GM19240 (cell line): ENCODE measurements at regions not wholly inside any gene's neighbourhood (a gene's known extent, or its start where the extent isn't known, plus 50 kb on each side); places are given as distances from the start of the nearest gene placed in this dataset.

Source experiments
- DNase-seq: peaks from one replicate; pipeline ENCODE4 v3.0.0; 2011; ENCODE audit warnings: low spot score; ENCODE audit not compliant: insufficient read length

DNA sequence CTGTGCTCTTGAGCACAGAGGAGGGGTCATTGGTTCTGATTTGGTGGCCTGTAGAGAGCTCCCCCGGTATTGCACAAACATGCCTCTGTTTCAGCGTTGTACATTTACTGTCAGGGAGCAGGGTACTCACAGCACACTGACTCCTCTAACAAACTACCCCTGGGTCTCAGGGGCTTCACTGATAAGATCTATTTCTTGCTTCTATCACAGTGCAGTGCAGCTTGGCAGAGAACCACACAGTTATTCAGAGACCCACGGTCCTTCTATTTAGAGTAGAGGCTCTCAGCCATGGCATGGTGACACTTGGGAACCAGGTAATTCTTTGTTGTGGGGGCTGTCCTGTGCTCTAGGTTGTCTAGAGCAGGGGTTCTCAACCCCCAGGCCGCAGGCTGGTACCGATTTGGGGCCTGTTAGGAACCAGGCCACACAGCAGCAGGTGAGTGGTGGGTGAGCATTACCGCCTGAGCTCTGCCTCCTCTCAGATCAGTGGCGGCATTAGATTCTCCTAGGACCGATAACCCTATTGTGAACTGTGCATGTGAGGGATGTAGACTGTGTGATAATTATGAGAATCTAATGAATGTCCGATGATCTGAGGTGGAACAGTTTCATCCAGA, 133.4 kb upstream of the MYCN start:
- no peak for DNase-seq

GRCh38 chr2:15807418-15808203, 132.7 kb upstream of the MYCN start:
- DNase-seq: no peak

- no peak for DNase-seq
Observed at GRCh38 chr2:15808204-15808910, 132.0 kb upstream of the MYCN start.

DNA sequence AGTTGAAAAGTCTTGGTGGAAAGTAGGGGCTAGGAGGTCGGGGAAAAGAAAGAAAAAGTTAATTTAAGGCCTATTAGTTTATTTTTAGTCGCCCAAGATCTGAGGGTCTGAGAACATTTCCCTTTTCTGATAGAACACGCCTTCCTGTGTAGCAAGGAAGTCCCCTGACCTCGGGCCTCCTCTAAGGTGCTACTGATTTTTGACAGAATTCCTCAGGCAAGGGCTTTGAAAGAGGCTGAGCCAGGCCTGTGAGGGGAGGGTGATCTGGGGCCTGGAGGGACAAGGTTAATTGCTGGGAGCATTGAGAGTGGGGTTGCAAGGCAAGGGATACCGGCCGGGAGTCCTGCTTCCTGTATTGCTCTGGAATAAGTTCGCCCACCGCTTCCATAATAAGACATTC, 131.4 kb upstream of the MYCN start:
- no peak for DNase-seq

GRCh38 chr2:15809404-15809803, 130.9 kb upstream of the MYCN start:
- DNase-seq: no peak

- DNase-seq: no peak
Observed at GRCh38 chr2:15810477-15811150, 129.7 kb upstream of the MYCN start.

DNA sequence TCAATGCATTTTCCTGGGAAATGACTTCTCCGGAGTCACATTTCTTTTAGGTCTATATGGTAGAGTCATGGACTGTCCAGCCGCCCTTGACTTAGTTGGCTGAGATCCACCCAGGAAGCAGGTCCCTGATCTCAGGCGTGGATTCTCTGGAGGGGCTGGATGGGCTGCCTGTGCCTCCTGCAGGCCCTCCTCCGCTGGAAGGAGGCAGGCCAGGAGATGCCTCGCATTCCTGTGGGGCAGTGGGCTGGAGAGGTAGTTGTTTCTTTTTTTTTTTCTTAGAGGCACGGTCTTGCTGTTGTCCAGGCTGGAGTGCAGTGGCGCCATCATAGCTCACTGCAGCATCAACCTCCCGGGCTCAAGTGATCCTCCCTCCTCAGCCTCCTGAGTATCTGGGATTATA, 129.0 kb upstream of the MYCN start:
- no peak for DNase-seq

DNA sequence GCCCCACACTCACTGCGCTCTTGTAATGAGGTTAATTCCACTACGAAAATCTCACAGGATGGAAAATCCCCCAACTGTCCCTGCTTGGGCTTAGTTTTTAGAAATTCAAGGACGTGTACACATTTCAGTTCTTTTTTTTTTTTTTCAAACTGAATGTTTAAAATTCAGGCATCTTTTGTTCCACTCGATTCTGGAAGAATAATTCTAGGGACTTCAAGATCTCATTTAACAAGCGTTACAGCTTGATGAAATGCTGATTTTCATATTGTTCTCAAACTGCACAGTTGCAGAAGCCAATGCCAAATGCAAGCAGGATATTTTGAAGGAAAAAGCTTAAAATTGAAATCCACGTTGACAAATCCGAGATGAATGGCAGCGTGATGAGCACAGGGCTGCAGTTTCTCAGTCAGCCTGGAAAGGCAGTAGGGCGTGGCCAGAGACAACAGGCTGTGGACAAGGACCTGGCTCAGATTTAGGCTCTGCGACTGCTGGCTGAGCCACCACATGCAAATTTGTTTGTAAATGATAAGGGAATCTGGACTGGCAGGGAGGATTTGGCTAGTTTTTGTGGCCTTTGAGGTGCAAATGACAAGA, 128.1 kb upstream of the MYCN start:
- no peak for DNase-seq

DNA sequence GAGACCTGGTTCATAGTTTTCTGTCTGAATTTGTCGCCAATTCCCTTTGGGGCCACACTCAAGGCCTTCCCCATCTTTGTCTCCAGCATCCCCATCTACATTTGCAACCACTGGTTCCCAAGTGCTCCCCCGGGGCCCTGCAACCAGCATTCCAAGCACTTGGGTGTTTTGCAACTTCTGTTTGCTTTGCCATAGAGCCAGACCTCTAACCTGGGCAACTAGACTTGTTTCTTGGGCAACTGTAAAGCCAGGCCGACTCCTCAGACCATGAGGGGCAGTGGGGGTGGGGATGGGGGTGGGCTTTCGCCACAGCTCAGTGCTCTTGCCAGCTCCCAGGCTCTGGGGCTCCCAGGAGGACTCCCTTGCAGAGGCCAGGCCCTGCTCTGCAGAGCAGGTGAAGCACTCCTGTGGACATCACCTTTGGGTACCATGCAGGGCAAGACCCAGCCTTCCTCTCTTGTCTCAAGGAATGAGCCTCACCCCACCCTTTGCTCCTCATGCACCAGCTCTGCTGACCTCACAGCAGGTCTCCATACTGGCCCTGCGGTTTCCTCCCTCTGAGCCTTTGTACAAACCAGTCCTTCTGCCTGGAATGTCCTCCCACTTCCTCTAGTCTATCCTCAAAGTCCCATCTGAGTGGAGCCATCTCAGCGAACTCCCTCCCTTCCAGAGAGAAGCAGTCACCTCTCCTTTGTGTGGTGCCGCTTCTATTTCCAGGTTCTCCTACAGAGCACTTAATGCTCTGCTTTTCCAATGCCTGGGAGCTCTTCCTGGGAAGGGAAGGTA, 126.7 kb upstream of the MYCN start:
- no peak for DNase-seq

GRCh38 chr2:15814403-15814802, 125.9 kb upstream of the MYCN start:
- DNase-seq: no peak

GRCh38 chr2:15814946-15815345, 125.4 kb upstream of the MYCN start:
- no peak for DNase-seq

- no peak for DNase-seq
Observed at GRCh38 chr2:15816226-15816625, 124.1 kb upstream of the MYCN start.

- no peak for DNase-seq
Observed at GRCh38 chr2:15816674-15817406, 123.5 kb upstream of the MYCN start.

DNA sequence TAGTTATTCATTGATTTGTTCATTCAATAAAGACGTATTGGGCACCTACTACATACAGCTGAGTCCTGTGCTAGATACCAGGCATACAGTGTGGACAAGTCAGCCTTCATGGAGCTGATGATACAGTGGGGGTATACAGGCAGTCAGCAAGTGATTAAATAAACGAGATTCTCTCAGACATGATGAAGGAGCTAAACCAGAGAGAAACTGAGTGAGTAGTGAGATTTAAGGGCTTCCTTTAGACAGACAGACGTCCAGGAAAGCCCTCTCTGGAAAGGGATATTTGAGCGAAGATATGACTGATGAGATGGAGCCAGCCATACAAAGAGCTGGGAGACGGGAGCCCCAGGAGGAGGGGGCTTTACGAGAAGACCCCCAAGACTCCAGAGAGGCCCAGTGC, 122.6 kb upstream of the MYCN start:
- DNase-seq: no peak

- DNase-seq: no peak
Observed at GRCh38 chr2:15818318-15818753, 122.0 kb upstream of the MYCN start.

DNA sequence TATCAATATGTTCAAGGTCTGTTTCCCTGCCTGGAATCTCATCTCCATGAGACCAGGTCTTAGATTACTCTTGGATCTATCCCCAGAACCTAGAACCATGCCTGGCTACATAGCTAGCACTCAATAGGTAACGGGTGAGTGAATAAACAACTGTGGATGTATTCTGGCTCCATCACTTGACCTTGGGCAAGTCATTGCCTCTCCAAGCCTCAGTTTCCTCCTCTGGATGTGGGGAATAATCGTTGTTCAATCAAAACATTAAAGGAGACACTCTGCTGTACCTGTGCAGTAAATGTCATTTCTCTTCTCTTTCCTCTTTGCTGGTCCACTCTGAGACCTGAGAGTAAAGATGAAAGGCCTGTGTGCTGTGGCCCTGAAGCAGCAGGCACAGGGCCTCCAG, 121.5 kb upstream of the MYCN start:
- DNase-seq: no peak

DNA sequence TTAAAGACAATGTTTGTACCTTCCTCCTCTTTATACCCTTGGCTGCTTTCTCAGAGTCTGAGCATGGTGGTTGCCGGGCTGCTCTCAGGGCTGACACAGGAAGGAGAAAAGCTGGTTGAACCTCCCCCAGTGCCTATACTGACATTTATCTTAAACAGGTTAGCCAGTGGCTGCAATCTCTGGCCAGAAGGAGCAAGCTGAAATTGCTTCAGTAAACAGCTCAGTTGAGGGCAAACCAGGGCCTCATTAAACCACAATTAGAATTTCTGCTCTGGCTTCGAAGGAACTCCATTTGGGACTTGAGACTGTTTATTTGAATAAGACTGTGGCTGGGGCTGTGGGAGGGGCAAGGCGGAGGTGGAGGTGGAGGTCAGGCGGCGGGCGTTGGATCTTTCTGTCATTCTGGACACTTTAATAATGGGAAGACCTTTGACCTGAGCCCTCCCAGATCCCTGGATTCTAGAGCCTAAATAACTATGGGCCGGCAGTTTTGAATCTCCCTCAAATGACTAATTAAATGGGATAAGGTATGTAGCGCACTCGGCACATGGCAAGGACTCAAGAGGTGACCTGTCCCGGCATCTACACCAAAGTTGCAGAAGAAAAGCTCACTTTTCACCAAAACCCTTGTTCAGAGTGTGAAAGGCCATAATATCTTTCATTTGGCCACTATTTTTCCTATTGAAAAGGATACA, 120.6 kb upstream of the MYCN start:
- no peak for DNase-seq

GRCh38 chr2:15820257-15820566, 120.1 kb upstream of the MYCN start:
- DNase-seq: no peak

DNA sequence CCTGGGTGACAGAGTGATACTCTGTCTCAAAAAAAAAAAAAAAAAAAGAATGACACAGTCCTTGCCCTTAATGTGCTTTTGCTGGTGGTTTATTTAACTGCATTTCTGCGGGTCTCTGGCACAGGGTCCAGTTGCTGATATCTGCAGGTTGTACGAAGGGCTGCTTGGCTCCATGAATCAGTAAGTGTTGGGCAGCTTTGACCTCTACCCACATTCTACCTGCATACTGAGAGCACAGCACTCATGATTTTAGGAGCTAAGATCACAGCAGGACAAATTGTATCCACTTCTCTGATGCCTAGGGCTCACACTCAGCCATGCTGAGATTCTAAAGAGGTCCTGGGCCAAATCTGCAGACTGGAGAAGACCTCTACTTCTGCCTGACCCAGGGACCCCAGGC, 119.4 kb upstream of the MYCN start:
- DNase-seq: no peak
